ENCODE measurements at regions not wholly inside any gene's neighbourhood (a gene's known extent, or its start where the extent isn't known, plus 50 kb on each side); places are given as distances from the start of the nearest gene placed in this dataset.
"Not testable (repeated sequence)": the region's sequence is repeated elsewhere in the genome, so short reads cannot be mapped to it uniquely, and the experiment has no call there.

- Histone ChIP-seq H3K4me1 (ENCODE audit: control insufficient read depth in 2 of 2, insufficient read depth in 2 of 2, low read length in 2 of 2) (no peaks in the 10 kb centered on the region), H3K27ac (ENCODE audit: low read depth in 2 of 2, low read length in 2 of 2) (no peak overlapping the region)
Observed at GRCh38 chr11:43145653-43146052, 166.1 kb upstream of the API5 start.

GRCh38 chr11:43150697-43151096 lies 161.1 kb upstream of the API5 start:
- H3K27me3 ChIP-seq (ENCODE audit: control insufficient read depth in 2 of 2, insufficient read depth in 2 of 2, low read length in 2 of 2): no peaks in the 10 kb centered on the region
- no peaks in the 10 kb centered on the region for H3K36me3 ChIP-seq (ENCODE audit: control insufficient read depth in 2 of 2, insufficient read depth in 2 of 2, low read length in 2 of 2)
- no peak overlapping the region for H3K27ac ChIP-seq (ENCODE audit: low read depth in 2 of 2, low read length in 2 of 2)
- H3K4me1 ChIP-seq (ENCODE audit: control insufficient read depth in 2 of 2, insufficient read depth in 2 of 2, low read length in 2 of 2): no peaks in the 10 kb centered on the region
- H3K9ac ChIP-seq (ENCODE audit: low read depth in 1 of 2, low read length in 2 of 2): no peak overlapping the region
- H3K9me3 ChIP-seq (ENCODE audit: control insufficient read depth in 2 of 2, low read length in 2 of 2): no peaks in the 10 kb centered on the region
- H3K4me3 ChIP-seq (ENCODE audit: low read length in 2 of 2): no peak overlapping the region

More at GRCh38 chr11:43145653-43146052, 166.1 kb upstream of the API5 start:
- no peaks in the 10 kb centered on the region for H3K9me3 ChIP-seq (ENCODE audit: control insufficient read depth in 2 of 2, low read length in 2 of 2)
- no peak overlapping the region for H3K4me3 ChIP-seq (ENCODE audit: low read length in 2 of 2)
- H3K27me3 ChIP-seq (ENCODE audit: control insufficient read depth in 2 of 2, insufficient read depth in 2 of 2, low read length in 2 of 2): no peaks in the 10 kb centered on the region
- H3K36me3 ChIP-seq (ENCODE audit: control insufficient read depth in 2 of 2, insufficient read depth in 2 of 2, low read length in 2 of 2): no peaks in the 10 kb centered on the region
- no peak overlapping the region for H3K9ac ChIP-seq (ENCODE audit: low read depth in 1 of 2, low read length in 2 of 2)

- H3K4me3 ChIP-seq (ENCODE audit: low read length in 2 of 2): no peak overlapping the region
- no peaks in the 10 kb centered on the region for H3K27me3 ChIP-seq (ENCODE audit: control insufficient read depth in 2 of 2, insufficient read depth in 2 of 2, low read length in 2 of 2)
- H3K27ac ChIP-seq (ENCODE audit: low read depth in 2 of 2, low read length in 2 of 2): no peak overlapping the region
- H3K9me3 ChIP-seq (ENCODE audit: control insufficient read depth in 2 of 2, low read length in 2 of 2): no peaks in the 10 kb centered on the region
- no peaks in the 10 kb centered on the region for H3K36me3 ChIP-seq (ENCODE audit: control insufficient read depth in 2 of 2, insufficient read depth in 2 of 2, low read length in 2 of 2)
- no peak overlapping the region for H3K9ac ChIP-seq (ENCODE audit: low read depth in 1 of 2, low read length in 2 of 2)
- H3K4me1 ChIP-seq (ENCODE audit: control insufficient read depth in 2 of 2, insufficient read depth in 2 of 2, low read length in 2 of 2): no peaks in the 10 kb centered on the region
Observed at GRCh38 chr11:43164831-43165230, 147.0 kb upstream of the API5 start.

- not testable (repeated sequence) for H3K4me1 ChIP-seq (ENCODE audit: control insufficient read depth in 2 of 2, insufficient read depth in 2 of 2, low read length in 2 of 2); H3K9ac ChIP-seq (ENCODE audit: low read depth in 1 of 2, low read length in 2 of 2); H3K4me3 ChIP-seq (ENCODE audit: low read length in 2 of 2); H3K9me3 ChIP-seq (ENCODE audit: control insufficient read depth in 2 of 2, low read length in 2 of 2); H3K36me3 ChIP-seq (ENCODE audit: control insufficient read depth in 2 of 2, insufficient read depth in 2 of 2, low read length in 2 of 2); H3K27me3 ChIP-seq (ENCODE audit: control insufficient read depth in 2 of 2, insufficient read depth in 2 of 2, low read length in 2 of 2); H3K27ac ChIP-seq (ENCODE audit: low read depth in 2 of 2, low read length in 2 of 2)
Observed at GRCh38 chr11:43165393-43165792, 146.4 kb upstream of the API5 start.

GRCh38 chr11:43168241-43168640 lies 143.6 kb upstream of the API5 start:
- not testable (repeated sequence) for H3K4me3 ChIP-seq (ENCODE audit: low read length in 2 of 2); H3K9me3 ChIP-seq (ENCODE audit: control insufficient read depth in 2 of 2, low read length in 2 of 2); H3K9ac ChIP-seq (ENCODE audit: low read depth in 1 of 2, low read length in 2 of 2); H3K27me3 ChIP-seq (ENCODE audit: control insufficient read depth in 2 of 2, insufficient read depth in 2 of 2, low read length in 2 of 2); H3K27ac ChIP-seq (ENCODE audit: low read depth in 2 of 2, low read length in 2 of 2); H3K36me3 ChIP-seq (ENCODE audit: control insufficient read depth in 2 of 2, insufficient read depth in 2 of 2, low read length in 2 of 2); H3K4me1 ChIP-seq (ENCODE audit: control insufficient read depth in 2 of 2, insufficient read depth in 2 of 2, low read length in 2 of 2)

GRCh38 chr11:43172477-43172876 lies 139.3 kb upstream of the API5 start:
- no peak overlapping the region for H3K9ac ChIP-seq (ENCODE audit: low read depth in 1 of 2, low read length in 2 of 2)
- H3K36me3 ChIP-seq (ENCODE audit: control insufficient read depth in 2 of 2, insufficient read depth in 2 of 2, low read length in 2 of 2): no peaks in the 10 kb centered on the region
- no peaks in the 10 kb centered on the region for H3K9me3 ChIP-seq (ENCODE audit: control insufficient read depth in 2 of 2, low read length in 2 of 2)
- no peaks in the 10 kb centered on the region for H3K4me1 ChIP-seq (ENCODE audit: control insufficient read depth in 2 of 2, insufficient read depth in 2 of 2, low read length in 2 of 2)
- H3K4me3 ChIP-seq (ENCODE audit: low read length in 2 of 2): no peak overlapping the region
- H3K27me3 ChIP-seq (ENCODE audit: control insufficient read depth in 2 of 2, insufficient read depth in 2 of 2, low read length in 2 of 2): no peaks in the 10 kb centered on the region
- H3K27ac ChIP-seq (ENCODE audit: low read depth in 2 of 2, low read length in 2 of 2): no peak overlapping the region

- Histone ChIP-seq H3K27me3 (ENCODE audit: control insufficient read depth in 2 of 2, insufficient read depth in 2 of 2, low read length in 2 of 2) (no peaks in the 10 kb centered on the region), H3K27ac (ENCODE audit: low read depth in 2 of 2, low read length in 2 of 2) (no peak overlapping the region), H3K9me3 (ENCODE audit: control insufficient read depth in 2 of 2, low read length in 2 of 2) (no peaks in the 10 kb centered on the region), H3K9ac (ENCODE audit: low read depth in 1 of 2, low read length in 2 of 2) (no peak overlapping the region), H3K4me3 (ENCODE audit: low read length in 2 of 2) (no peak overlapping the region), H3K4me1 (ENCODE audit: control insufficient read depth in 2 of 2, insufficient read depth in 2 of 2, low read length in 2 of 2) (no peaks in the 10 kb centered on the region), H3K36me3 (ENCODE audit: control insufficient read depth in 2 of 2, insufficient read depth in 2 of 2, low read length in 2 of 2) (no peaks in the 10 kb centered on the region)
Observed at GRCh38 chr11:43177975-43178374, 133.8 kb upstream of the API5 start.

- H3K27me3 ChIP-seq (ENCODE audit: control insufficient read depth in 2 of 2, insufficient read depth in 2 of 2, low read length in 2 of 2); H3K36me3 ChIP-seq (ENCODE audit: control insufficient read depth in 2 of 2, insufficient read depth in 2 of 2, low read length in 2 of 2); H3K27ac ChIP-seq (ENCODE audit: low read depth in 2 of 2, low read length in 2 of 2); H3K4me1 ChIP-seq (ENCODE audit: control insufficient read depth in 2 of 2, insufficient read depth in 2 of 2, low read length in 2 of 2); H3K4me3 ChIP-seq (ENCODE audit: low read length in 2 of 2); H3K9me3 ChIP-seq (ENCODE audit: control insufficient read depth in 2 of 2, low read length in 2 of 2); H3K9ac ChIP-seq (ENCODE audit: low read depth in 1 of 2, low read length in 2 of 2): not testable (repeated sequence)
Observed at GRCh38 chr11:43194459-43194858, 117.3 kb upstream of the API5 start.

- Histone ChIP-seq H3K36me3 (ENCODE audit: control insufficient read depth in 2 of 2, insufficient read depth in 2 of 2, low read length in 2 of 2) (no peaks in the 10 kb centered on the region), H3K4me1 (ENCODE audit: control insufficient read depth in 2 of 2, insufficient read depth in 2 of 2, low read length in 2 of 2) (no peaks in the 10 kb centered on the region), H3K4me3 (ENCODE audit: low read length in 2 of 2) (no peak overlapping the region)
Observed at GRCh38 chr11:43197379-43197778, 114.4 kb upstream of the API5 start.

GRCh38 chr11:43200031-43200430 lies 111.8 kb upstream of the API5 start:
- no peak overlapping the region for H3K4me3 ChIP-seq (ENCODE audit: low read length in 2 of 2)
- no peaks in the 10 kb centered on the region for H3K4me1 ChIP-seq (ENCODE audit: control insufficient read depth in 2 of 2, insufficient read depth in 2 of 2, low read length in 2 of 2)
- H3K27me3 ChIP-seq (ENCODE audit: control insufficient read depth in 2 of 2, insufficient read depth in 2 of 2, low read length in 2 of 2): no peaks in the 10 kb centered on the region
- no peaks in the 10 kb centered on the region for H3K9me3 ChIP-seq (ENCODE audit: control insufficient read depth in 2 of 2, low read length in 2 of 2)
- H3K27ac ChIP-seq (ENCODE audit: low read depth in 2 of 2, low read length in 2 of 2): no peak overlapping the region
- H3K36me3 ChIP-seq (ENCODE audit: control insufficient read depth in 2 of 2, insufficient read depth in 2 of 2, low read length in 2 of 2): no peaks in the 10 kb centered on the region
- H3K9ac ChIP-seq (ENCODE audit: low read depth in 1 of 2, low read length in 2 of 2): no peak overlapping the region

More at GRCh38 chr11:43197379-43197778, 114.4 kb upstream of the API5 start:
- Histone ChIP-seq H3K27me3 (ENCODE audit: control insufficient read depth in 2 of 2, insufficient read depth in 2 of 2, low read length in 2 of 2) (no peaks in the 10 kb centered on the region), H3K9me3 (ENCODE audit: control insufficient read depth in 2 of 2, low read length in 2 of 2) (no peaks in the 10 kb centered on the region), H3K27ac (ENCODE audit: low read depth in 2 of 2, low read length in 2 of 2) (no peak overlapping the region), H3K9ac (ENCODE audit: low read depth in 1 of 2, low read length in 2 of 2) (no peak overlapping the region)

- H3K4me1 ChIP-seq (ENCODE audit: control insufficient read depth in 2 of 2, insufficient read depth in 2 of 2, low read length in 2 of 2): no peaks in the 10 kb centered on the region
- H3K27me3 ChIP-seq (ENCODE audit: control insufficient read depth in 2 of 2, insufficient read depth in 2 of 2, low read length in 2 of 2): no peaks in the 10 kb centered on the region
- H3K9ac ChIP-seq (ENCODE audit: low read depth in 1 of 2, low read length in 2 of 2): no peak overlapping the region
- H3K4me3 ChIP-seq (ENCODE audit: low read length in 2 of 2): no peak overlapping the region
- H3K36me3 ChIP-seq (ENCODE audit: control insufficient read depth in 2 of 2, insufficient read depth in 2 of 2, low read length in 2 of 2): no peaks in the 10 kb centered on the region
- no peaks in the 10 kb centered on the region for H3K9me3 ChIP-seq (ENCODE audit: control insufficient read depth in 2 of 2, low read length in 2 of 2)
- no peak overlapping the region for H3K27ac ChIP-seq (ENCODE audit: low read depth in 2 of 2, low read length in 2 of 2)
Observed at GRCh38 chr11:43212279-43212678, 99.5 kb upstream of the API5 start.

Measured in mucosa of rectum (tissue), 2 donors.